ENCODE measurements at regions not wholly inside any gene's neighbourhood (a gene's known extent, or its start where the extent isn't known, plus 50 kb on each side); places are given as distances from the start of the nearest gene placed in this dataset.

DNA sequence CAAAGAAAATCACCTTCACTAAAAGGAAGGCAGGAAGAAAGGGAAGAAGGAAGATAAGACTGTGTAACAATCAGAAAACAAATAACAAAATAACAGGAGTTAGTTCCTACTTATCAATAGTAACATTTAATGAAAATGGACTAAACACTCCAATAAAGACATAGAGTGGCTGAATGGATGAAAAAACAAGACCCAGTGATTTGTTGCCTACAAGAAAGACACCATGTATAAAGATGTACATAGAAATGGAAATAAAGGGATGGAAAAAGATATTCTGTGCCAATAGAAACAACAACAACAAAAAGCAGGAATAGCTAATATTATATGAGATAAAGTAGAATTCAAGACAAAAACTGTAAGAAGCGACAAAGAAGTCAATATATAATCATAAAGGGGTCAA lies 116.8 kb downstream of the LURAP1L start:
- no peak for TF ChIP-seq EZH2phosphoT487 (IDR thresholded peaks at IDR 0.05; ENCODE audit: insufficient read depth, low read depth)
- no peak for TF ChIP-seq EZH2 (IDR thresholded peaks at IDR 0.05; ENCODE audit: insufficient read depth, poor library complexity, severe bottlenecking)

DNA sequence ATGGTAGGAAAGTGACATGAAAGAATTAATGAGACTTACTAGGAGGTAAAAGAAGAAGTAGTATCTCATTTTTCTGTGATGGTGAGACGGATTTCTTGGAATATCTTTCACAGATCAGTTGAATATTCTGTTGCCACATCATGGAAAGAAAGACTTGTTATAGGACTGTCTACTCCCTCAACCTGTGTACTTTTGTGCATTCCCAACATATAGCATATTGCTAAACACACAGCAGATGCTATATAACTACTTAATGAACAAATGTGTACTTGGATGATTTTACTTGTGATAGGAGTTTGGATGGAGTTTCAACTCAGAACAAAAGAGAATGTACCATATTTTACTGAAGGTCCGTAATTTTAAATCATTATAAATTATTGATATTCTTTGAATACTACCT lies 128.5 kb downstream of the LURAP1L start:
- Histone ChIP-seq H3K4me1 (ENCODE audit: insufficient read depth) (peaks cover 6% of the 10 kb centered on the region), H3F3A (ENCODE audit: insufficient read depth) (0 out of 2 replicates have a peak, but pooled peaks cover 4% of the 10 kb centered on the region), H2AFZ (no peak overlapping the region), H3K9me2 (ENCODE audit: insufficient read depth) (no peaks in the 10 kb centered on the region), H3K9me3 (ENCODE audit: low read depth) (no peaks in the 10 kb centered on the region), H3K27ac (no peak overlapping the region), H3K4me3 (no peak overlapping the region), H4K20me1 (ENCODE audit: insufficient read depth) (no peaks in the 10 kb centered on the region), H3K4me2 (ENCODE audit: unreplicated experiment) (no peak overlapping the region), H3K79me2 (ENCODE audit: insufficient read depth) (no peaks in the 10 kb centered on the region), H3K36me3 (ENCODE audit: low read depth) (no peaks in the 10 kb centered on the region), H3K9ac (no peak overlapping the region), H3K27me3 (replicated peaks; ENCODE audit: insufficient read depth) (no peaks in the 10 kb centered on the region)
- in situ Hi-C loops (cut with MboI) = no loop called here
- no peak for DNase-seq
- WGBS, 2 experiments (ENCODE audit: low coverage in 1 of 2, low lambda C conversion rate in 2 of 2, missing lambda C conversion rate in 2 of 2) = 59 to 64% methylated on average over 2 of the region's 2 CpGs
- TF ChIP-seq EZH2 (IDR thresholded peaks at IDR 0.05; ENCODE audit: insufficient read depth, poor library complexity, severe bottlenecking) (no peak), EZH2phosphoT487 (IDR thresholded peaks at IDR 0.05; ENCODE audit: insufficient read depth, low read depth) (no peak)

More for the DNA sequence above, 116.8 kb downstream of the LURAP1L start:
- no peaks in the 10 kb centered on the region for H3K4me1 ChIP-seq (ENCODE audit: insufficient read depth)
- no peaks in the 10 kb centered on the region for H4K20me1 ChIP-seq (ENCODE audit: insufficient read depth)
- H3K4me2 ChIP-seq (ENCODE audit: unreplicated experiment) = no peak overlapping the region
- no peak overlapping the region for H3K9ac ChIP-seq
- in situ Hi-C loops (cut with MboI) = no loop called here
- H3K79me2 ChIP-seq (ENCODE audit: insufficient read depth) = no peaks in the 10 kb centered on the region
- H3F3A ChIP-seq (ENCODE audit: insufficient read depth) = no peaks in the 10 kb centered on the region
- H3K9me3 ChIP-seq (ENCODE audit: low read depth) = no peaks in the 10 kb centered on the region
- WGBS, 2 experiments (ENCODE audit: low coverage in 1 of 2, low lambda C conversion rate in 2 of 2, missing lambda C conversion rate in 2 of 2) = 79 to 87% methylated on average over 1 of the region's 1 CpG
- H3K27me3 ChIP-seq (replicated peaks; ENCODE audit: insufficient read depth) = no peaks in the 10 kb centered on the region
- peaks cover 3% of the 10 kb centered on the region; the same call in 1 of the 2 replicates for H3K36me3 ChIP-seq (ENCODE audit: low read depth)
- DNase-seq = no peak
- no peak overlapping the region for H3K27ac ChIP-seq
- H3K9me2 ChIP-seq (ENCODE audit: insufficient read depth) = no peaks in the 10 kb centered on the region
- H2AFZ ChIP-seq = no peak overlapping the region
- no peak overlapping the region for H3K4me3 ChIP-seq

- H3K9ac ChIP-seq = no peak overlapping the region
- no peaks in the 10 kb centered on the region for H4K20me1 ChIP-seq (ENCODE audit: insufficient read depth)
- no peaks in the 10 kb centered on the region for H3K36me3 ChIP-seq (ENCODE audit: low read depth)
- DNase-seq = no peak
- no peaks in the 10 kb centered on the region for H3K79me2 ChIP-seq (ENCODE audit: insufficient read depth)
- peaks cover 6% of the 10 kb centered on the region for H3K4me1 ChIP-seq (ENCODE audit: insufficient read depth)
- WGBS, 2 experiments (ENCODE audit: low coverage in 1 of 2, low lambda C conversion rate in 2 of 2, missing lambda C conversion rate in 2 of 2) = 92 to 93% methylated on average over 2 of the region's 2 CpGs
- H3F3A ChIP-seq (ENCODE audit: insufficient read depth) = 0 out of 2 replicates have a peak, but pooled peaks cover 4% of the 10 kb centered on the region
- H3K27me3 ChIP-seq (replicated peaks; ENCODE audit: insufficient read depth) = no peaks in the 10 kb centered on the region
- in situ Hi-C loops (cut with MboI) = no loop called here
- no peak overlapping the region for H3K4me2 ChIP-seq (ENCODE audit: unreplicated experiment)
- no peaks in the 10 kb centered on the region for H3K9me2 ChIP-seq (ENCODE audit: insufficient read depth)
- TF ChIP-seq EZH2 (IDR thresholded peaks at IDR 0.05; ENCODE audit: insufficient read depth, poor library complexity, severe bottlenecking) = no peak
- TF ChIP-seq EZH2phosphoT487 (IDR thresholded peaks at IDR 0.05; ENCODE audit: insufficient read depth, low read depth) = no peak
- no peak overlapping the region for H3K4me3 ChIP-seq
- H3K9me3 ChIP-seq (ENCODE audit: low read depth) = no peaks in the 10 kb centered on the region
- H2AFZ ChIP-seq = no peak overlapping the region
- H3K27ac ChIP-seq = no peak overlapping the region
Measured at GRCh38 chr9:12904261-12905000, 129.6 kb downstream of the LURAP1L start.

DNA sequence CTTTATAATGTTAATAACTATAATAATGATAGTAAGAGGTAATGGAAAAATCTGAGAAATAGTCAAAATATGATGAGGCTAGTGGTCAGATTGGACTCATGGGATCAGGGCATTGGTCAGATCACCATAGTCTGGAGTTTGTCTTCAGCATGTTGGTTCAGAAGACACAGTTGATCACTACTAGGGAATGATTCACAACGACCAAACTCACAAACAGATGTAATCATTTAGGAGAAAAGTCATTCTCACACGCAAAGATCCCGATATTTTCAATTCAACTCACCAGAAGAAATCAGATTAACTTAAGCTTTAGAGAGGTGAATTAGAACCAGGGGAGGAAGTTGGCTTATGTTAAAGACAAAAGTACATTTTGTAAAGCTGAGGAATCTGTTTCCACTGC lies 131.8 kb downstream of the LURAP1L start:
- TF ChIP-seq EZH2 (IDR thresholded peaks at IDR 0.05; ENCODE audit: insufficient read depth, poor library complexity, severe bottlenecking) (no peak), EZH2phosphoT487 (IDR thresholded peaks at IDR 0.05; ENCODE audit: insufficient read depth, low read depth) (no peak)
- H3K9me2 ChIP-seq (ENCODE audit: insufficient read depth) = no peaks in the 10 kb centered on the region
- no peaks in the 10 kb centered on the region for H3K79me2 ChIP-seq (ENCODE audit: insufficient read depth)
- no peak overlapping the region for H3K4me3 ChIP-seq
- peak overlapping the region; percentile 64 for H2AFZ ChIP-seq
- in situ Hi-C loops (cut with MboI) = no loop called here
- DNase-seq = peak; percentile 64
- H3K27me3 ChIP-seq (replicated peaks; ENCODE audit: insufficient read depth) = no peaks in the 10 kb centered on the region
- H3K9ac ChIP-seq = peak overlapping the region; percentile 9; the same call in 1 of the 2 replicates
- H3K27ac ChIP-seq = peak overlapping the region; percentile 44
- H3K36me3 ChIP-seq (ENCODE audit: low read depth) = no peaks in the 10 kb centered on the region
- WGBS, 2 experiments (ENCODE audit: low coverage in 1 of 2, low lambda C conversion rate in 2 of 2, missing lambda C conversion rate in 2 of 2) = 3 to 7% methylated on average over 3 of the region's 3 CpGs
- no peak overlapping the region for H3K4me2 ChIP-seq (ENCODE audit: unreplicated experiment)
- H3F3A ChIP-seq (ENCODE audit: insufficient read depth) = 0 out of 2 replicates have a peak, but pooled peaks cover 4% of the 10 kb centered on the region
- H3K4me1 ChIP-seq (ENCODE audit: insufficient read depth) = peaks cover 6% of the 10 kb centered on the region
- no peaks in the 10 kb centered on the region for H3K9me3 ChIP-seq (ENCODE audit: low read depth)
- no peaks in the 10 kb centered on the region for H4K20me1 ChIP-seq (ENCODE audit: insufficient read depth)
